ENCODE measurements at regions not wholly inside any gene's neighbourhood (a gene's known extent, or its start where the extent isn't known, plus 50 kb on each side); places are given as distances from the start of the nearest gene placed in this dataset.

DNA sequence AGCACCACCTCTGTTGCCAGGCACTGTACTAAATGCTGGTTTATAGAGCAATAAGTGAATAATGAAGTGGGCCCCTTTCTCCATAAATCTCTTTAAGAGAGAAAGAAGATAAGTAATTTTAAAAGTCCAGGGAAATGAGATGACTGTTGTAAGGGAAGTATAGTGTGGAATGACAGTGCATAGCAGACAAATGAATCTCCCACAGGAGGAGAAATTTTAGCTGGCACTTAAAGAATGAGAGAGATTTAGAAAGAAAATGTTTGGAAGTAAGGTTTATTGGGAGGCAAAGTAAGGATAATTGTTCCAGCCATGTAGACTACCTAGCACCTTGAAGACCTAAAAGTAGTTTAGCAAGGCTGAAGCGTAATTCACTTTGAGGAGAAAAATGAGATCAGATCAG is 1081.1 kb upstream of the PABPC4L start:
- DNase-seq (ENCODE audit: extremely low spot score): no peak
- POLR2A ChIA-PET: no interaction called here
- CTCF ChIA-PET: no interaction called here
- TF ChIP-seq FOXA1 (IDR thresholded peaks at IDR 0.05): no peak
- no peak for TF ChIP-seq PKNOX1 (IDR thresholded peaks at IDR 0.05)
- TF ChIP-seq SUZ12 (IDR thresholded peaks at IDR 0.05): no peak

DNA sequence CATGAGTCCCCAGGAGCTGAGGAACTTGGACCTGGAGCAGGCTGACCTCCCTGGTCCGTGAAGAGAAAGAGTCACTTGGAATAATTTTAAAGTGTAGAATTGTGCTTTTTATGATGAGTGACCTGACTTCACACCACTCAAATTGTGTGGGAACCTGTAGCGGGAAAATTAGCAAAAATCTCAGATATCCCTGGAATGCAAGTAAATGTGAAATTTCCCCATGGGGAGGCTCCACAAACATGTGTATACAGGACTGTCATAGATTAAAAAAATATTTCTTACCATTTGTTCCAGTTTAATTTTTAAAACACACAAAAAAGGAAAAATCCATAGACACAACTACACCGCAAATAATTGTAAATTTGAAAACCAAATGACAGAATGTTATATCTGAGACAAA is 1079.6 kb upstream of the PABPC4L start:
- DNase-seq (ENCODE audit: extremely low spot score): no peak
- CTCF ChIA-PET: no interaction called here
- no peak for TF ChIP-seq TARDBP (IDR thresholded peaks at IDR 0.05)
- TF ChIP-seq SUZ12 (IDR thresholded peaks at IDR 0.05): no peak
- TF ChIP-seq BHLHE40 (IDR thresholded peaks at IDR 0.05; ENCODE audit: borderline replicate concordance): no peak
- no peak for TF ChIP-seq FOXM1 (IDR thresholded peaks at IDR 0.05; ENCODE audit: borderline replicate concordance)
- no peak for TF ChIP-seq LEF1 (IDR thresholded peaks at IDR 0.05; ENCODE audit: borderline replicate concordance)
- TF ChIP-seq ARNT (IDR thresholded peaks at IDR 0.05): no peak
- POLR2A ChIA-PET: no interaction called here

DNA sequence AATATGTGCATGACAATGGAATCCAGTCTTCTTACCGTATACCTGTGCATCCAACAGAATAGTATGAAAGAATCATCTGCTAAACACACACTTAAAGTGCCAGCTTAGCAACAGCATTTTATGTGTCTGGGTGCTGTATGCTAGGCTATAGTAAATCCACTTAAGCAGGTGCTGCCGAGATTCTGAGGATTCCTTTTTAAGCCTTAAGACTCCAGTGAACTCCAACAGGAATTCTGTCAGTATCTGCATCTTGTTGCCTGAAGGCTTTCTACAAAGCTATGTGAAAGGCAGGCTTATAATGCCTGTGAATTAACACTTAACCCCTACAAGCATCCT is 1076.4 kb upstream of the PABPC4L start:
- TF ChIP-seq ZNF384 (IDR thresholded peaks at IDR 0.05) (no peak), HDGF (IDR thresholded peaks at IDR 0.05; ENCODE audit: borderline replicate concordance) (no peak), LEF1 (IDR thresholded peaks at IDR 0.05; ENCODE audit: borderline replicate concordance) (no peak), BHLHE40 (IDR thresholded peaks at IDR 0.05; ENCODE audit: borderline replicate concordance) (no peak), PKNOX1 (IDR thresholded peaks at IDR 0.05) (no peak), FOXA1 (IDR thresholded peaks at IDR 0.05) (no peak), SP1 (IDR thresholded peaks at IDR 0.05) (no peak), TARDBP (IDR thresholded peaks at IDR 0.05) (no peak), NFRKB (IDR thresholded peaks at IDR 0.05) (no peak), L3MBTL2 (conservative IDR thresholded peaks at IDR 0.05) (no peak), CTBP1 (IDR thresholded peaks at IDR 0.05; ENCODE audit: borderline replicate concordance) (no peak), ELF4 (IDR thresholded peaks at IDR 0.05) (no peak)
- DNase-seq (ENCODE audit: extremely low spot score): no peak
- ChIA-PET CTCF (no interaction called here), POLR2A (no interaction called here)

DNA sequence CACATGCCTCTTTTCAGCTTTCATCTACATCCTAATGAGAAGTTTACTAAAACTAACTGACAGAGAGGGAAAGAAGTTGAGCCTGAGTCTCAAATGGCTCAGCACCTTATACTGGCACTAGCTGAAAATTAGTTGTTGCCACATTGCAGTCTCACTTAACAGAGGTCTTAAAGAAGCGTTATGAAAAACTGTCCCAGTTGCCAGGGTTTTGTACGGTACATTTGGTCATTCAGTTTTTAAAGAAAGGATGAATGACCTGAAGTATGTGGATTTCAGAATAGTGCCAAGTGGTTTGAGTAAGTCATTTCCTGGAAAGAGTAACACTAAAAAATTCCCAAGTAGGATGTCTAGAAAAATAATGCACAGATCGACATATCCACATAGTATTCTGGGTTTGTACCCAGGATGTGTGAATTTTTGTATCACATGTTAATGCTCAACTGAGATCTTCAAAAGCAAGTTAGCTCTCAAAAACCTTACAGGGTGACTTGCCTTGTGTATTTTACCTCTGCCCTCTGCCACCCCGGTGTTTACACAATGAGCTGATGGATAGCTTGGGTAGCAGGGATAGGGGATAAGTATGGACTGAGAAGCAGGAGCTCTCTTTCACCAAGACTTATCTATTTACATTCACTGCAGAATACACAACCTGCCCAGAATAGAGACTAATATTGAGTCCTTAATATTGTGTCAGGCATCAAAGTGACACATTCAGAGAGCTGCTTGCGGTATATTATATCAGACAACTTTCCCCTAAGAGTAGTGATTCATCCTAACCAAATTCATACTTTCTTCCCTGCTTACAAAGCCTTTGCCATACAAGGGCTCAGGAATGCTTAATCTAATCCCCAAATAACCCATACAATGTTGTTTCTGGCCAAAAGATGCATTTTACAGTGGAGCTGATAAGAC is 1075.7 kb upstream of the PABPC4L start:
- TF ChIP-seq PKNOX1 (IDR thresholded peaks at IDR 0.05): no peak
- no peak for TF ChIP-seq FOXM1 (IDR thresholded peaks at IDR 0.05; ENCODE audit: borderline replicate concordance)
- no peak for TF ChIP-seq SUZ12 (IDR thresholded peaks at IDR 0.05)
- TF ChIP-seq TARDBP (IDR thresholded peaks at IDR 0.05): no peak
- TF ChIP-seq BHLHE40 (IDR thresholded peaks at IDR 0.05; ENCODE audit: borderline replicate concordance): no peak
- DNase-seq (ENCODE audit: extremely low spot score): no peak
- POLR2A ChIA-PET: no interaction called here
- CTCF ChIA-PET: no interaction called here

DNA sequence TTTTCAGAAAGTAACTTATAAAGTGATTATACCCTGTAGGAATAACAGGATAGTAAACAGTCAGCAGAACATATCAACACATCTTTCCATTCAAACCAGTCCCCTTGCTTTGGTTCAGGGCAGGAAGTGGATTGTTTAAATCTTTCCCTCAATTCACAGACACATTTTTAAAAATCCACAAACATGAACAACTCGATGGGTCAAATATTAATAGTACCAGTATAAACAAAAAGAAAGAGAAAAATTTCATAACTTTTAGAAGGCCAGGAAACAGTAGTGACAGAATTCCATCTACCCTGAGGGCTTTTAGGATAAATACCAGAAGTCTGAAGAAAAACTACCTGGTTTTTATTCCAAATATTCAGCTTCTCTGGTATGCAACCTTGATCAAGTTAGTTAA is 1072.8 kb upstream of the PABPC4L start:
- no peak for DNase-seq (ENCODE audit: extremely low spot score)
- ChIA-PET POLR2A (no interaction called here), CTCF (no interaction called here)
- TF ChIP-seq NFRKB (IDR thresholded peaks at IDR 0.05) (no peak), SUZ12 (IDR thresholded peaks at IDR 0.05) (no peak), ELF4 (IDR thresholded peaks at IDR 0.05) (no peak), FOXK2 (IDR thresholded peaks at IDR 0.05) (no peak), FOXM1 (IDR thresholded peaks at IDR 0.05; ENCODE audit: borderline replicate concordance) (no peak), ARNT (IDR thresholded peaks at IDR 0.05) (no peak)

GRCh38 chr4:135269125-135269890 is 1067.7 kb upstream of the PABPC4L start:
- CTCF ChIA-PET: no interaction called here
- DNase-seq (ENCODE audit: extremely low spot score): no peak
- POLR2A ChIA-PET: no interaction called here
- no peak for TF ChIP-seq TARDBP (IDR thresholded peaks at IDR 0.05)

DNA sequence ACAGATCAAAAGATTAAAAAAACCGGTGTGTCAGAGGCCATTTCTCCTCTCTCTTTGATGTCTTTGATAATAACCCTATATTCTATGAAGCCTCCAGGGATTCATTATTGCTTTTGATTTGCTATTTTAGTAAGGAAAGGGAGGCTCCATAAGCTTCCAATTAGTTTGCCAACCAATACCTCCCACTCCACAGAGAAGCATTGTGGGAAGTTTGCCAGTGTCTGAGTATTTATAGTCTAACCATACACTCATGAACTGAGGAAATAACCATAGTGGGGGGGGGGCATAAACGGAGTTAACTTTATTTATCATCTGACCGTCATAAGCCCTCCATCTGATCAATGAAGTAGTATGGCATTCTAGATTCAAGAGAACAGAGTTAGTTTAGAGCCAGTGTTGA is 1066.8 kb upstream of the PABPC4L start:
- POLR2A ChIA-PET: no interaction called here
- no peak for TF ChIP-seq ZNF384 (IDR thresholded peaks at IDR 0.05)
- no peak for TF ChIP-seq PKNOX1 (IDR thresholded peaks at IDR 0.05)
- no peak for TF ChIP-seq FOXA1 (IDR thresholded peaks at IDR 0.05)
- no peak for TF ChIP-seq TARDBP (IDR thresholded peaks at IDR 0.05)
- TF ChIP-seq FOXM1 (IDR thresholded peaks at IDR 0.05; ENCODE audit: borderline replicate concordance): no peak
- TF ChIP-seq ELF4 (IDR thresholded peaks at IDR 0.05): no peak
- TF ChIP-seq ARNT (IDR thresholded peaks at IDR 0.05): no peak
- CTCF ChIA-PET: no interaction called here
- DNase-seq (ENCODE audit: extremely low spot score): no peak
